ENCODE measurements at regions not wholly inside any gene's neighbourhood (a gene's known extent, or its start where the extent isn't known, plus 50 kb on each side); places are given as distances from the start of the nearest gene placed in this dataset.

DNA sequence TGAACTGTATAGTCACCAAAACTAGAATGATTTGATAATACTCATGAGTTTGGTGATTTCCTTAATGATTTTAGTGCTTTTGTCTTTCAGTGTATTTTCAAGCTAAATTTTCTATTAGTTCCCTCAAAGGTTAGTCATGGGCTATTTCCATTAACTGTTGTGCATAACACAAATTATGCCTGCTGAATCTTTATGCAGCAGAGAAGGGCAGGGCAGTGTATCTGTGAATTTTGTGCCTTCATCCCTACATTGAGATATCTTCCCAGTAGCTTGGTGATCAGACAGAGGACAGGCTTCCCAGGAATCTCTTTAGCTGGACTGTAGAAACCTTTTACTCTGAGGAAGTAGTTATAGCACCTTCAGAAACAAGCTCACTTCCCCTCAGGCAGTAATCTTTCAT, 1036.9 kb downstream of the EFNA5 start:
- TF ChIP-seq POLR2AphosphoS5 (IDR thresholded peaks at IDR 0.05; ENCODE audit: low read depth, low read length) (no peak), SIN3A (IDR thresholded peaks at IDR 0.05; ENCODE audit: borderline replicate concordance, insufficient read depth, low read length) (no peak)

Measured in PFSK-1 (cell line).